ENCODE measurements at regions not wholly inside any gene's neighbourhood (a gene's known extent, or its start where the extent isn't known, plus 50 kb on each side); places are given as distances from the start of the nearest gene placed in this dataset.

- TF ChIP-seq ZNF462 (CRISPR knock-in tag; IDR thresholded peaks at IDR 0.05) (no peak), JUNB (IDR thresholded peaks at IDR 0.05; ENCODE audit: unreplicated experiment) (no peak)
These were observed 51.2 kb upstream of the KCNN2 start (continued) for GRCh38 chr5:114310666-114311065.

- H3K36me3 ChIP-seq (ENCODE audit: insufficient read depth) = no peaks in the 10 kb centered on the region
- DNase-seq (ENCODE audit: low spot score) (no peak), ATAC-seq (no peak)
- Mint-ChIP-seq H3K4me1 (peaks cover 46% of the 10 kb centered on the region), H3K36me3 (ENCODE audit: low read depth) (no peaks in the 10 kb centered on the region), H3K27ac (no peak overlapping the region), H3K27me3 (ENCODE audit: insufficient read depth, low read depth, poor library complexity) (no peaks in the 10 kb centered on the region), H3K4me3 (no peak overlapping the region), H3K9me3 (no peaks in the 10 kb centered on the region)
- H3F3A ChIP-seq (replicated peaks; ENCODE audit: low read depth) = no peaks in the 10 kb centered on the region
- H3K27me3 ChIP-seq (ENCODE audit: insufficient read depth) = no peaks in the 10 kb centered on the region
- H3K27ac ChIP-seq (ENCODE audit: low read depth) = no peak overlapping the region
- no peaks in the 10 kb centered on the region for H4K20me1 ChIP-seq (replicated peaks; ENCODE audit: insufficient read depth)
- no peaks in the 10 kb centered on the region for H3K9me2 ChIP-seq (ENCODE audit: insufficient read depth)
- no peak overlapping the region for H2AFZ ChIP-seq
- H3K4me3 ChIP-seq = no peak overlapping the region
- no peaks in the 10 kb centered on the region for H3K79me2 ChIP-seq (replicated peaks; ENCODE audit: insufficient read depth)
- peaks cover 25% of the 10 kb centered on the region for H3K4me1 ChIP-seq (ENCODE audit: insufficient read depth)
- H3K4me2 ChIP-seq = peak overlapping the region; percentile 30; the same call in 1 of the 2 replicates
- TF ChIP-seq ZNF114 (CRISPR knock-in tag; IDR thresholded peaks at IDR 0.05) (no peak), CREB1 (CRISPR knock-in tag; IDR thresholded peaks at IDR 0.05; ENCODE audit: low read depth) (no peak), STAT1 (IDR thresholded peaks at IDR 0.05; ENCODE audit: unreplicated experiment) (no peak), REST (IDR thresholded peaks at IDR 0.05; ENCODE audit: unreplicated experiment) (no peak), ZNF331 (CRISPR knock-in tag; IDR thresholded peaks at IDR 0.05; ENCODE audit: low read depth) (no peak), EZH2 (IDR thresholded peaks at IDR 0.05; ENCODE audit: low read depth, unreplicated experiment) (no peak), CTCF (conservative IDR thresholded peaks at IDR 0.05; ENCODE audit: low read depth in 2 of 2) (no peak), NANOG (IDR thresholded peaks at IDR 0.05; ENCODE audit: borderline replicate concordance) (no peak)
These were observed 50.6 kb upstream of the KCNN2 start for GRCh38 chr5:114311281-114311680.
